IMR-90 (cell line): ENCODE measurements at regions not wholly inside any gene's neighbourhood (a gene's known extent, or its start where the extent isn't known, plus 50 kb on each side); places are given as distances from the start of the nearest gene placed in this dataset.

Source experiments
- ATAC-seq: fragments of 200-7000 bp; cut with Tn5 transposase; 2 replicates; pipeline ENCODE4 v1.9.1; 2020; ENCODE audit warnings: low read depth, mild to moderate bottlenecking, moderate library complexity
- BruUV-seq: library from RNA; stranded (reverse); fragments of 400-500 nt; replicated peaks from 2 replicates; lab custom pipeline; 2021; lab: Mats Ljungman, UMichigan
- CTCF ChIA-PET: fragments of 300-600 bp; formaldehyde crosslinking; extraction: SDS; loops from one replicate; lab custom pipeline; 2021; ENCODE audit warnings: antibody characterized with exemption; lab: Yijun Ruan, JAX
- POLR2A ChIA-PET: fragments of 300-600 bp; sonication (Branson Sonifier 250); formaldehyde crosslinking; loops from one replicate; lab custom pipeline; 2022; ENCODE audit warnings: antibody characterized with exemption; ENCODE audit not compliant: unreplicated experiment; lab: Charles Lee
- DNase-seq: peaks from one replicate; pipeline ENCODE4 v3.0.0; 2013
- H2AFZ ChIP-seq: replicated peaks from 2 replicates; pipeline ENCODE3; 2013; ENCODE audit warnings: low read length, mild to moderate bottlenecking; ENCODE audit not compliant: poor library complexity
- H2AK5ac ChIP-seq: 2 replicates; pipeline ENCODE4 v1.6.1; 2013; ENCODE audit warnings: low read depth, low read length, inconsistent platforms
- H2AK9ac ChIP-seq: replicated peaks from 2 replicates; pipeline ENCODE3; 2013; ENCODE audit warnings: mild to moderate bottlenecking, low read depth, low read length, moderate library complexity; ENCODE audit not compliant: poor library complexity
- H2BK120ac ChIP-seq: 2 replicates; pipeline ENCODE4 v1.6.1; 2013; ENCODE audit warnings: low read depth, low read length, inconsistent platforms
- H2BK15ac ChIP-seq: 3 replicates; pipeline ENCODE4 v1.6.1; 2013; ENCODE audit warnings: low read depth, low read length, inconsistent platforms
- H2BK20ac ChIP-seq: 2 replicates; pipeline ENCODE4 v1.6.1; 2013; ENCODE audit warnings: low read depth, mild to moderate bottlenecking, inconsistent platforms, low read length, moderate library complexity
- H2BK5ac ChIP-seq: 2 replicates; pipeline ENCODE4 v1.6.1; 2013; ENCODE audit warnings: mild to moderate bottlenecking, low read depth, low read length, inconsistent platforms; ENCODE audit not compliant: poor library complexity, severe bottlenecking
- H3K14ac ChIP-seq: replicated peaks from 2 replicates; pipeline ENCODE4 v1.6.1; 2013; ENCODE audit warnings: low read depth, low read length, inconsistent platforms
- H3K18ac ChIP-seq: 2 replicates; pipeline ENCODE4 v1.6.1; 2013; ENCODE audit warnings: low read depth, low read length, control low read depth
- H3K23ac ChIP-seq: 2 replicates; pipeline ENCODE4 v1.6.1; 2013; ENCODE audit warnings: low read depth, low read length, inconsistent platforms
- H3K27ac ChIP-seq: 2 replicates; pipeline ENCODE4 v1.5.1; 2013; ENCODE audit warnings: mild to moderate bottlenecking, control low read depth, low read length; ENCODE audit not compliant: insufficient read depth
- H3K27me3 ChIP-seq: 2 replicates; pipeline ENCODE4 v1.6.1; 2013; ENCODE audit warnings: low read length; ENCODE audit not compliant: control insufficient read depth, insufficient read depth
- H3K36me3 ChIP-seq: 2 replicates; pipeline ENCODE4 v1.6.1; 2013; ENCODE audit warnings: low read length, mixed read lengths; ENCODE audit not compliant: control insufficient read depth, insufficient read depth
- H3K4ac ChIP-seq: 2 replicates; pipeline ENCODE4 v1.6.1; 2013; ENCODE audit warnings: low read depth, low read length, inconsistent platforms
- H3K4me1 ChIP-seq: 2 replicates; pipeline ENCODE4 v1.6.1; 2013; ENCODE audit warnings: low read length, mixed read lengths; ENCODE audit not compliant: control insufficient read depth, insufficient read depth
- H3K4me2 ChIP-seq: 2 replicates; pipeline ENCODE4 v1.6.1; 2013; ENCODE audit warnings: low read depth, mild to moderate bottlenecking, control low read depth, low read length, moderate library complexity
- H3K4me3 ChIP-seq: 2 replicates; pipeline ENCODE4 v1.5.1; 2013; ENCODE audit warnings: low read depth, mild to moderate bottlenecking, control low read depth, low read length, moderate library complexity; ENCODE audit not compliant: insufficient read depth
- H3K56ac ChIP-seq: 2 replicates; pipeline ENCODE4 v1.6.1; 2013; ENCODE audit warnings: low read length, inconsistent platforms; ENCODE audit not compliant: insufficient read depth; ENCODE audit errors: extremely low read depth
- H3K79me1 ChIP-seq, 2 experiments: 2 replicates each; pipeline ENCODE4 v1.6.1; 2013; ENCODE audit warnings: low read length in 2 of 2, inconsistent platforms in 1 of 2, low read depth in 1 of 2
- H3K9ac ChIP-seq: 2 replicates; pipeline ENCODE4 v1.6.1; 2013; ENCODE audit warnings: low read depth, low read length, control low read depth
- H3K9me1 ChIP-seq: 2 replicates; pipeline ENCODE4 v1.6.1; 2013; ENCODE audit warnings: low read length, inconsistent platforms; ENCODE audit not compliant: insufficient read depth
- H3K9me3 ChIP-seq: 2 replicates; pipeline ENCODE4 v1.6.1; 2013; ENCODE audit warnings: low read length; ENCODE audit not compliant: control insufficient read depth, insufficient read depth
- H4K20me1 ChIP-seq: 2 replicates; pipeline ENCODE4 v1.6.1; 2013; ENCODE audit warnings: low read length, inconsistent platforms; ENCODE audit not compliant: insufficient read depth
- H4K5ac ChIP-seq: 2 replicates; pipeline ENCODE4 v1.6.1; 2013; ENCODE audit warnings: mild to moderate bottlenecking, low read depth, low read length, control low read depth
- H4K8ac ChIP-seq, 2 experiments: 2 replicates each; pipeline ENCODE4 v1.6.1; 2013; ENCODE audit warnings: low read depth in 2 of 2, low read length in 2 of 2, control low read depth in 1 of 2, inconsistent platforms in 1 of 2
- H4K91ac ChIP-seq: 2 replicates; pipeline ENCODE4 v1.6.1; 2013; ENCODE audit warnings: low read depth, low read length, inconsistent platforms; ENCODE audit not compliant: insufficient read depth
- BHLHE40 ChIP-seq: fragments of 150-350 bp; IDR thresholded peaks from 2 replicates; pipeline ENCODE4 v1.6.1; 2016; ENCODE audit warnings: mild to moderate bottlenecking, low read depth, low read length
- CEBPB ChIP-seq: IDR thresholded peaks from 2 replicates; pipeline ENCODE4 v1.6.1; 2012; ENCODE audit warnings: low read depth, low read length, improper control_type of control experiment
- CHD1 ChIP-seq: IDR thresholded peaks from 2 replicates; pipeline ENCODE4 v1.6.1; 2012; ENCODE audit warnings: low read depth, low read length, improper control_type of control experiment
- CTCF ChIP-seq: conservative IDR thresholded peaks from 2 replicates; pipeline ENCODE4 v1.5.1; 2012; ENCODE audit warnings: mild to moderate bottlenecking, low read depth, low read length, improper control_type of control experiment
- ELK1 ChIP-seq: fragments of 150-350 bp; IDR thresholded peaks from 2 replicates; pipeline ENCODE4 v1.6.1; 2016; ENCODE audit warnings: low read depth, mild to moderate bottlenecking, low read length, moderate library complexity, borderline replicate concordance
- FOS ChIP-seq: fragments of 150-350 bp; IDR thresholded peaks from 2 replicates; pipeline ENCODE4 v1.6.1; 2016; ENCODE audit warnings: low read depth, low read length
- MAFK ChIP-seq: IDR thresholded peaks from 2 replicates; pipeline ENCODE4 v1.6.1; 2012; ENCODE audit warnings: low read depth, low read length, improper control_type of control experiment
- MAZ ChIP-seq: IDR thresholded peaks from 2 replicates; pipeline ENCODE4 v1.6.1; 2012; ENCODE audit warnings: low read depth, mild to moderate bottlenecking, low read length, improper control_type of control experiment, moderate library complexity, borderline replicate concordance
- MXI1 ChIP-seq: IDR thresholded peaks from 2 replicates; pipeline ENCODE4 v1.6.1; 2012; ENCODE audit warnings: low read depth, mild to moderate bottlenecking, low read length, moderate library complexity, borderline replicate concordance
- NFE2L2 ChIP-seq: fragments of 150-350 bp; IDR thresholded peaks from 2 replicates; pipeline ENCODE4 v1.6.1; 2016; ENCODE audit warnings: low read depth, mild to moderate bottlenecking, low read length
- POLR2A ChIP-seq: IDR thresholded peaks from 2 replicates; pipeline ENCODE4 v1.6.1; 2012; ENCODE audit warnings: mild to moderate bottlenecking, low read depth, low read length
- RAD21 ChIP-seq: IDR thresholded peaks from 2 replicates; pipeline ENCODE4 v1.6.1; 2012; ENCODE audit warnings: low read length, improper control_type of control experiment
- RCOR1 ChIP-seq: IDR thresholded peaks from 2 replicates; pipeline ENCODE4 v1.6.1; 2012; ENCODE audit warnings: mild to moderate bottlenecking, low read length, improper control_type of control experiment; ENCODE audit not compliant: insufficient replicate concordance
- RFX5 ChIP-seq: IDR thresholded peaks from 2 replicates; pipeline ENCODE4 v1.8.0; 2012; ENCODE audit warnings: low read depth, mild to moderate bottlenecking, low read length, moderate library complexity
- SMC3 ChIP-seq: fragments of 150-350 bp; IDR thresholded peaks from 2 replicates; pipeline ENCODE4 v1.6.1; 2016; ENCODE audit warnings: low read depth, mild to moderate bottlenecking, antibody characterized with exemption, low read length, moderate library complexity
- USF2 ChIP-seq: fragments of 150-350 bp; IDR thresholded peaks from 2 replicates; pipeline ENCODE4 v1.6.1; 2017; ENCODE audit warnings: mild to moderate bottlenecking, antibody characterized with exemption, low read length, low read depth
- WGBS, 2 experiments: methylation state at CpG; one replicate each; pipeline versions ENCODE4 v1.1.5 to v1.1.7; 2013; ENCODE audit warnings: missing lambda C conversion rate in 2 of 2; ENCODE audit not compliant: insufficient read length in 1 of 2; ENCODE audit errors: extremely low coverage in 2 of 2; 5-methylcytosine and 5-hydroxymethylcytosine counted together
- dilution Hi-C: fragments of 300-500 bp; cut with HindIII; formaldehyde crosslinking; loops from one replicate; pipeline ENCODE4 v1.14.3; 2018; ENCODE audit warnings: low sequenced_read_pairs; ENCODE audit not compliant: unreplicated experiment
- in situ Hi-C: fragments of 300-500 bp; cut with MboI; formaldehyde crosslinking; loops from 3 replicates; pipeline ENCODE4 v1.14.3; 2019; ENCODE audit warnings: low sequenced_read_pairs, inconsistent platforms, mixed read lengths
- intact Hi-C: fragments of 100-400 bp; cut with micrococcal nuclease; formaldehyde crosslinking; loops from 2 replicates; pipeline ENCODE4 v1.10.0; 2022

DNA sequence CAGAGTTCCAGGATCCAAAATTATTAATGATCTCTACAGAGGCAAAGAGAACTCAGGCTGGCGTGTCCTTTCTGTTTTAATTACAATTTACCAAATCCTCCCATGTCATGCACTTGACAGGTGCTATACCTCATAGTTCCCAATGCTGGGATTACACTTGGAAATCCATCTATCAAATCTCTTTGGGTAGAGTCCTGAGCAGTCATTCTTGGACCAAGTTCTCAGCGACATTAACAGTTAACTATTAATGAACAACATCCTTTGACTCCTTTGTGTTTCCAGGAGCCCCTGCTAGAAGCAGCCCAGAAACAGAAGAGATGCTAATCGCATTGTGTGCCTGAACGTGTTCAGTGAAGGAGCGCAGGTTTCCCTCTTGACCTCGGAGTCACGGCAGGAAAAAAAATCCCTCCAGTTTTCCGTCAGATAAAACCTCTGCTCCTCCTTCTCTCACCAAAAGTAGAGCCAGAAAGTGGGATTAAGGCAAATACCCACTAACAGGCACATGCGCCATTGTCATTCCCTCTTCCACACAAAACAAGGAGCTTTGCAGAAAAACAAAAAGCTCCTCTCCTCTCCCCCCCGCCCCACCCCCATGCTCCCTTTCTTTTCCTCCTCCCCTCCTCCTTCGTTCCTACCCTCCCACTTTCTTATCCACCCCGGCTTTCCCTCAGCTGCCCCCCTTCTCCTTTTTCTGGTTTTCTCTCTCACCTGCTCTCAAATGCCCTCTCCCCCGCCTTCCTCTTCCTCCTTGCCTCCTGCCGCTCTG is 224.7 kb downstream of the ZIC5 start:
- no peaks in the 10 kb centered on the region for H3K9me3 ChIP-seq
- no peak overlapping the region for H4K8ac ChIP-seq
- H2AK5ac ChIP-seq = no peak overlapping the region
- no peak for DNase-seq
- no peak overlapping the region for H2BK15ac ChIP-seq
- CTCF ChIA-PET = interaction anchor here (0.8 kb wide), 1 partner anchor 69 kb away, joined by 4 read pairs; no protein-coding TSS in a partner anchor
- in situ Hi-C loops = no loop called here
- H3K9me1 ChIP-seq = no peaks in the 10 kb centered on the region
- H3K23ac ChIP-seq = no peak overlapping the region
- no peak overlapping the region for H2AFZ ChIP-seq
- no peak overlapping the region for H3K27ac ChIP-seq
- H3K4me1 ChIP-seq = no peaks in the 10 kb centered on the region
- ATAC-seq = no peak
- no peak overlapping the region for H3K18ac ChIP-seq
- H2BK120ac ChIP-seq = no peak overlapping the region
- no peak overlapping the region for H3K9ac ChIP-seq
- no peak overlapping the region for H3K4ac ChIP-seq
- dilution Hi-C loops = no loop called here
- H2BK5ac ChIP-seq = no peak overlapping the region
- BruUV-seq = no TSS peak
- H3K36me3 ChIP-seq = no peaks in the 10 kb centered on the region
- no peak overlapping the region for H4K5ac ChIP-seq
- no peak overlapping the region for H3K4me2 ChIP-seq
- H3K4me3 ChIP-seq = no peak overlapping the region
- no peak overlapping the region for H3K56ac ChIP-seq
- H4K20me1 ChIP-seq = no peaks in the 10 kb centered on the region
- H3K14ac ChIP-seq = no peak overlapping the region
- no peak for TF ChIP-seq MAFK
- TF ChIP-seq CHD1 = no peak
- TF ChIP-seq CEBPB = no peak
- TF ChIP-seq CTCF = no peak
- TF ChIP-seq FOS = no peak
- TF ChIP-seq MXI1 = no peak
- no peak for TF ChIP-seq MAZ
- no peak for TF ChIP-seq NFE2L2
- TF ChIP-seq BHLHE40 = no peak
- no peak for TF ChIP-seq RCOR1
- no peak for TF ChIP-seq RFX5
- TF ChIP-seq ELK1 = no peak
- TF ChIP-seq POLR2A = no peak
- TF ChIP-seq USF2 = no peak
- TF ChIP-seq SMC3 = no peak
- no peak for TF ChIP-seq RAD21
- POLR2A ChIA-PET = no interaction called here
- intact Hi-C loops = no loop called here
- no peaks in the 10 kb centered on the region for H3K79me1 ChIP-seq
- H4K91ac ChIP-seq = no peak overlapping the region
- WGBS, 2 experiments = 0% methylated on average over 2 of the region's 14 CpGs; no CpG with 5 or more reads in 1 of the 2 experiments
- H2AK9ac ChIP-seq = no peak overlapping the region
- peaks cover 5% of the 10 kb centered on the region for H3K27me3 ChIP-seq
- H2BK20ac ChIP-seq = no peak overlapping the region
